ENCODE measurements at regions not wholly inside any gene's neighbourhood (a gene's known extent, or its start where the extent isn't known, plus 50 kb on each side); places are given as distances from the start of the nearest gene placed in this dataset.

DNA sequence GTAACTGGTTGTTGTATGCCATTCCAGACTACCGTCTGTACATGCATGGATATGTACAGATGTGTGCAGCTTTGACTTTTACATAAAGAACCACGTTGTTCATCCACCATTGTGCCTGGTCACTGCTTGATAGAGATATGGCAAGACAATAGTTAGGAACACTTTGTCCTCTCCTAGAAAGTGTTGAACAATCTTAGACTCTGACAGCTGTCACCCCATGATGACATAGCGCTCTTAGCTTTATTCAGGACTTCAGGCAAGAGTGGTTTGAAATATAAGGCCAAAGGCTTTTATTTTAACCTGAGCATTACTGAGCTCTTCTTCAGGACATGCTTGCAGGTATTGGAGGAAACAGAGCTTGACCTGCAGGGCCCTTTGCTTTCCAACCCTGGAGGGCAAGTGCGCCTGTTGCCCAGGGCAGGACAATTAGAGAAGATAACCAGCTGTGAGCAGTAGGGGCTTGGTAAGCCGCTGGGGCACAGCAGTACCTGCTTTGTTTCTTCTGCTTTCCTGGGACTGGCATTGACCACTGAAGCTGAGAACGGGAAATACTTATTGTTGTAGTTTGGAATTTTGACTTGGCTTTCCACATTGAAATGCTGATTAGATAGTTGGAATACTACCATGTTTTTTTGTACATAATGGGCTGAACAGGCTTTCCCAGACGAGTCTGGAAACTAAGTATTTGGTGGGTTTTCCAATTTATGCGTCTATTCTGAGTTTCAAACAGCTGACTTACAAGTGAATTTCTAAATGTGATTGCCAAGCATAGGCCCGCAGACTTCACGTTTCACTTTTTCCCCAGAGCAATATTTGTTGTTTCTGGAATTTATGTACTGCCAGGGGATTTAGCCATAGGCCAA is 51.1 kb downstream of the GARRE1 start:
- Histone ChIP-seq H3K4me1 (ENCODE audit: control insufficient read depth, insufficient read depth, low read length, poor library complexity, severe bottlenecking) (no peaks in the 10 kb centered on the region), H3K9me3 (ENCODE audit: control insufficient read depth, low read length) (no peaks in the 10 kb centered on the region), H3K27ac (ENCODE audit: low read depth, low read length, severe bottlenecking) (no peak overlapping the region), H3K36me3 (ENCODE audit: control insufficient read depth, insufficient read depth, low read length) (peaks cover 59% of the 10 kb centered on the region), H3K4me3 (ENCODE audit: extremely low read depth, insufficient read depth, low read length, poor library complexity, severe bottlenecking) (no peak overlapping the region)
- WGBS, 2 experiments (ENCODE audit: insufficient coverage in 2 of 2) = 83 to 87% methylated on average over 7 to 10 of the region's 10 CpGs

DNA sequence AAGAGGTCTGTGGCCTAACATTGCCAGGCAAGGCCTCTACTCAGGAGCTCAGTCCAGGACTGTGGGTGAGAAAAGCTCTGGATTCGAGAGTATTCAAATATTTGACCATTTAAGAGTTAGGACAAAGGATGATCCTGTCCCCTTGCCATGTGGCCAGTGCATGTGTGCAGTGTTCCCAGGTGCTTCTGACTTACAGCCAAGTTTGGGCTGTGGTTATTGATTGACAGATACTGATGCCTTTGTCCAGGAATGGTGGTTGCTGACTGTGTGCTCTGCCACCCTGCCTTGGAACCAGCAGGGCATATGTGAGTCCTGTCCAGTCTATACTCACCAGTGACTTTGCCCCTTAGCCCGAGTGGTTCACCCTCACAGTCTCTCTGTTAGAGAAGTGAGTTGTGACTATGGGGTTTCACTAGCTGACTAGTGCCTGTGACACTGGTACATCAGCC is 51.9 kb downstream of the GARRE1 start:
- no peak overlapping the region for H3K27ac ChIP-seq (ENCODE audit: low read depth, low read length, severe bottlenecking)
- peaks cover 51% of the 10 kb centered on the region for H3K36me3 ChIP-seq (ENCODE audit: control insufficient read depth, insufficient read depth, low read length)
- H3K4me1 ChIP-seq (ENCODE audit: control insufficient read depth, insufficient read depth, low read length, poor library complexity, severe bottlenecking) = no peaks in the 10 kb centered on the region
- H3K9me3 ChIP-seq (ENCODE audit: control insufficient read depth, low read length) = no peaks in the 10 kb centered on the region
- no peak overlapping the region for H3K4me3 ChIP-seq (ENCODE audit: extremely low read depth, insufficient read depth, low read length, poor library complexity, severe bottlenecking)
- 80 to 90% methylated on average over 1 of the region's 2 CpGs for WGBS, 2 experiments (ENCODE audit: insufficient coverage in 2 of 2)

DNA sequence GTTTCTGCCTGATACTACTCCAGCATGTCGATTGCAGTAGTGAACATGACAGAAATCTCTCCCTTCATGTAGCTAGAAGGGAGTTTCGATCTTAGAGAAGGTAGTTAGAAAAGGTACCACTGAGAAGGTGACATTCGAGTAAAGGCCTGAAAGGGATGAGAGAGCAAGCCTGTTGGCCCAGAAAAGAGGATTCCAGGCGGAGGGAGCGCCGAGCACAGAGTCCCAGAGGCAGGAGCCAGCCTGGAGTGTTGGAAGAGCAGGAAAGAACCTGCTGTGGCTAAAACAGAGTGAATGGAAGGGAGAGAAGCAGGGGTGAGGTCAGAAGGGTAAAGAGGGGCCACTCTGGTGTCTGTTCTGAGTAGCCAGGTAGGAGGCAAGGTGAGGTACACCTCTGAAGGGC is 52.5 kb downstream of the GARRE1 start:
- Histone ChIP-seq H3K4me3 (ENCODE audit: extremely low read depth, insufficient read depth, low read length, poor library complexity, severe bottlenecking) (no peak overlapping the region), H3K9me3 (ENCODE audit: control insufficient read depth, low read length) (no peaks in the 10 kb centered on the region), H3K27ac (ENCODE audit: low read depth, low read length, severe bottlenecking) (no peak overlapping the region), H3K36me3 (ENCODE audit: control insufficient read depth, insufficient read depth, low read length) (peaks cover 46% of the 10 kb centered on the region), H3K4me1 (ENCODE audit: control insufficient read depth, insufficient read depth, low read length, poor library complexity, severe bottlenecking) (no peaks in the 10 kb centered on the region)
- 95% methylated on average over 5 to 6 of the region's 6 CpGs for WGBS, 2 experiments (ENCODE audit: insufficient coverage in 2 of 2)

DNA sequence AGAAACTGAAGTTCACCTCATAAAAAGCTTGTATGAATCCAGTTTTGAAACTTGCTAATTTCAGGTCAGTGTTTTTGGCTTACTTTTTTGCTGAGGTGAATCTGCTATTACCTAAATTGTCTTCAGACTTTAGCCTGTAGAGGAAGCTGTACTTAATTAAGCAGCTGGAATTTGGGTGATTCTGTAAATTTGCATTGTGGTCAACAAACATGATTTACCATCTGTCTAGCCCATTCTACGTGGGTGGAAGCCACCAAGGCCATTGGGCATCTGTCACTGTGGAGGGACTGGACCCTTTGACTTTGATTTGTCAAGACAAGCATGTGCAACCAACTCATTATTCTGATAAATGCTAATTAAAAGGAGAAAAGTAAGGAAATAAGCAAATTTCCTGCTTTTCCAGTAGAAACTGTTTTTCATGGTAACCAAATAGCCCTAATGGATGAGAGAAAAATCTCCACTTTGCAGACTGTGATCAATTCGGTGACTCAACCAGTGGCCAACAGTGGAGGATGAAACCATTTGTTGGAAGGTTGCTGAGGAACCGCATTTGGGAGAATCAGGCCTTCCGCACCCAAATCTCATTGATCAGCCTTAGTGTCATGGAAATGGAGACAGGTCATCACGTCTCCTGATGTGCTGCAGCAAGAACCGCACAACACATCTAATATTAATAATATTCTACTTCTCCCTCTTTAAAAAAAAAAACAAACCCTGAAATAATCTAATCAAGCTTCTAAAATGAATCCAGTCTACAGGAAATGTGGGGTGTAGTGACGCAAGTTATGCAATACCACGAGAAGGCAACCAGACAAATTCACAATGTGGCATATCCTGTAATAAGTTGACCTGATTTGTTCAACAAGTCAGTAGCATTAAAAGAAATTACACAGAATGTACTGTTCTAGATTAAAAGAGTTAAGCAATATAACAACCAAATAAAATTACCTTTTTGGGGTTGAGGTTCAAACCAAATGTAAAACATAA is 54.3 kb downstream of the GARRE1 start:
- no peaks in the 10 kb centered on the region for H3K4me1 ChIP-seq (ENCODE audit: control insufficient read depth, insufficient read depth, low read length, poor library complexity, severe bottlenecking)
- 100% methylated on average over 1 to 6 of the region's 8 CpGs for WGBS, 2 experiments (ENCODE audit: insufficient coverage in 2 of 2)
- no peak overlapping the region for H3K27ac ChIP-seq (ENCODE audit: low read depth, low read length, severe bottlenecking)
- no peaks in the 10 kb centered on the region for H3K9me3 ChIP-seq (ENCODE audit: control insufficient read depth, low read length)
- H3K36me3 ChIP-seq (ENCODE audit: control insufficient read depth, insufficient read depth, low read length) = peaks cover 38% of the 10 kb centered on the region
- no peak overlapping the region for H3K4me3 ChIP-seq (ENCODE audit: extremely low read depth, insufficient read depth, low read length, poor library complexity, severe bottlenecking)

DNA sequence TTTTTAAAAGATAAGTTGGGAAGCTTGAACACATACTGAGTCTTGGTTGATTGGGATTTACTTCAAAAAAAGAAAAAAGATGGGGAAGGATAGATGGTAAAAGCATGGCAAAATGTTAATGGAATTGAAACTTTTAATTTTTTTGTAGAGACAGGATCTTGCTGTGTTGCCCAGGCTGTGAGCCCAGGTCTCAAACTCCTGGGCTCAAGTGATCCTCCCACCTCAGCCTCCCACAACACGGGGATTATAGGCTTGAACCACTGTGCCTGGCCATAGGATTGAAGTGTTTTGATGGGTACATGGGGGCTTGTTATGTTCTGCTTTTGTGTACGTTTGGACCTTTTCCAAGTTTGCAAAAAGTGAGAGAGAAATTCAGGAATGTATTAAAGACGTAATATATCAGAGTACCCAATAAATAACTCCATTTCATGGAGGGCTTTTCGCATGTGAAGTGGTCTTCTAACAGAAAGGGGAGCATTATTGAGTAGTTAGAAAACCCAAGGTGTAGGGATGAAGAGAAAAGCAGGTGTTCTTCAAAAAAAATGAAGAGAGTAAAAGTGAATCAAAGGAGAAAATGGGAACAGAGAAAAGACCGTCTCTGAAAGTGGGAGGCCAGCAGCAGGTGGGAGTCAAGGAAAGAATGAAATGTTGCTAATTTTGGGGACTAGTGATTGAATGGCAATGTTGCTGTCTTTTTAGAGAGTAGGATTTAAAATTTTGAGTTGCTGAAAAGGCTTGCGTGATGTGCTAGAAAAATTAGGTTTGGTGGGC is 55.2 kb downstream of the GARRE1 start:
- no peak overlapping the region for H3K4me3 ChIP-seq (ENCODE audit: extremely low read depth, insufficient read depth, low read length, poor library complexity, severe bottlenecking)
- H3K4me1 ChIP-seq (ENCODE audit: control insufficient read depth, insufficient read depth, low read length, poor library complexity, severe bottlenecking) = no peaks in the 10 kb centered on the region
- peaks cover 33% of the 10 kb centered on the region for H3K36me3 ChIP-seq (ENCODE audit: control insufficient read depth, insufficient read depth, low read length)
- H3K27ac ChIP-seq (ENCODE audit: low read depth, low read length, severe bottlenecking) = no peak overlapping the region
- H3K9me3 ChIP-seq (ENCODE audit: control insufficient read depth, low read length) = no peaks in the 10 kb centered on the region
- WGBS, 2 experiments (ENCODE audit: insufficient coverage in 2 of 2) = 83 to 98% methylated on average over 2 to 4 of the region's 6 CpGs

DNA sequence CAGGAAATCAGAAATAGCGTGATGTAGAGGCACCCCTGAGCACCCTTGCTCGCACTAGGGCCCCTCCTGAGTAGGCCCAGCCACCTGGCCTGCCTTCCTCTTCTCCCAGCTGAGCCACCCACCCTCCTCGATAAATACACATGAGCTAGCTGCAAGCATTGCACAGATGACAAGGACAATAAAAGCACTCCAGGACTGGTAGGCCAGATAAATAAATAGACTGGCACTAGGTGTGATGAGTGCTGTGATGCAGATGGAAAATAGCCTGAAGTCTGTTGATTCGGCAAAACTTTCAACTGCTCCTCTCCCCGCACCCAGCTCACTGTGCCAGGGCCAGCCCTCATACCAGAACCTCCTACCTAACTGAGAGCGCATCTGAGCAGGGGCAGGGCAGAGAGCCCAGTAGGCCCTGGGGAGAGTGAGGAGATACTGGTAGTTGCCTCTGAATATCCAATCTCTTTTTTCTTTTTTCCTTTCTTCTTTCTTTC is 54.5 kb upstream of the GPI start:
- no peaks in the 10 kb centered on the region for H3K4me1 ChIP-seq (ENCODE audit: control insufficient read depth, insufficient read depth, low read length, poor library complexity, severe bottlenecking)
- no peak overlapping the region for H3K27ac ChIP-seq (ENCODE audit: low read depth, low read length, severe bottlenecking)
- H3K9me3 ChIP-seq (ENCODE audit: control insufficient read depth, low read length) = no peaks in the 10 kb centered on the region
- peaks cover 29% of the 10 kb centered on the region for H3K36me3 ChIP-seq (ENCODE audit: control insufficient read depth, insufficient read depth, low read length)
- no peak overlapping the region for H3K4me3 ChIP-seq (ENCODE audit: extremely low read depth, insufficient read depth, low read length, poor library complexity, severe bottlenecking)
- WGBS, 2 experiments (ENCODE audit: insufficient coverage in 2 of 2) = 100% methylated on average over 1 to 4 of the region's 6 CpGs

DNA sequence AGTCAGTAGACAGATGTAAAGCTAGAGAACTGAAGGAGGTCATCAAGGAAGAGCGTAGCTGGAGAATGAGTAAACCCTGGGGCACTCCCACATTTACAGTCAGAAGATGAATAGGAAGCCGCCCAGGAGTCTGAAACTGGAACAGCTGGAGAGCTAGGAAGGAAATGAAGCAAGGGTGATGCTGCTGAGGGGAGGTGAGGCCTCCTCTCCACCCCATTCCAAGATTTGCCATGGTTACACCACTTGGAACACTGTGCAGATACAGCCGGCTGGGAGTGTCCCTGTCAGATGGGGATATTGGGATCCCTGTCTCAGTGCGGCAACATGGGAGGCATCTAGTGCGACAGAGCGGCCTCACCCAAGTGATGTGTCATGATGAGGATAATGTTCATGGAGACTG is 51.8 kb upstream of the GPI start:
- H3K4me1 ChIP-seq (ENCODE audit: control insufficient read depth, insufficient read depth, low read length, poor library complexity, severe bottlenecking) = peaks cover 10% of the 10 kb centered on the region
- no peaks in the 10 kb centered on the region for H3K9me3 ChIP-seq (ENCODE audit: control insufficient read depth, low read length)
- H3K36me3 ChIP-seq (ENCODE audit: control insufficient read depth, insufficient read depth, low read length) = peaks cover 17% of the 10 kb centered on the region
- no peak overlapping the region for H3K4me3 ChIP-seq (ENCODE audit: extremely low read depth, insufficient read depth, low read length, poor library complexity, severe bottlenecking)
- WGBS, 2 experiments (ENCODE audit: insufficient coverage in 2 of 2) = 100% methylated on average over 1 to 4 of the region's 6 CpGs
- H3K27ac ChIP-seq (ENCODE audit: low read depth, low read length, severe bottlenecking) = no peak overlapping the region

DNA sequence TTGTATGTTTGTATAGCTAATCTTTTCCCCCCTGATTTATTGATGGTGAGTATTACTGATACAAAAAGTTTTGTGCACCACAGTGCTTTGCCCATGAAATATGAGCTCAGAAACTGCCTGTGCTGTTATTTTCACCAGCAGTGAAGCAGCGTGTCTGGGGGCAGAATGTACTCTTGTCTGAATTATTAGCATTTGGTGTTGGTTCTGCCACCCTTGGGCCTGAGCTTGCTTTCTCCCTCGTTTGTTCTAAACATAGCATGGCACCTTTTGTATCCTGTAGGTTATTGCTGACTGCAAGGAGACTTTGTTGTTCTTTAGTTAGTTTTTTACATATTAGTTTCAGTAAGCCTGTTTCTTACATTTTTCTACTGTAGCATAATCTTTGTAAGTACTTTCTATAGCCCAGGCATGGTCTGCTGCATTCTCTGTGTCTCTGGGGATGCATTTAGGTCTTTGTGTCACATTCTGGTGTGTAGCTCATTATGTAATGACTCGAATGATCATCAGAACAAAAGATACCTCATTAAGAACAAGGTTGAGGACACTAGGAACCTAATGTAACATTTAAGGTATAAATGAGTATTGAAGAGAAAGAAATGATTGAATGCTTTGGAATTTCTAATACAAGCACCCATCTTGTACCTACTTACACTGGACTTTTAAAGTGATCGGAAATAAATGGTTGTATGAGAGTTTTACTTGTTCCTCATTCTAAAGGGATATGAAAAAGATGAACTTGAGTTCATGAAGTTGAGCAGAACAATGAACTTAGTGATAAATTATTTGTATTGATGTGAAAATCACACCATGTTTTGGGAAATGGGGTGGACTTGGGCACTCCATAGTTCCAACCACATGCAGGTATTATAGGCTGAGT is 50.3 kb upstream of the GPI start:
- Histone ChIP-seq H3K27ac (ENCODE audit: low read depth, low read length, severe bottlenecking) (no peak overlapping the region), H3K4me3 (ENCODE audit: extremely low read depth, insufficient read depth, low read length, poor library complexity, severe bottlenecking) (no peak overlapping the region), H3K4me1 (ENCODE audit: control insufficient read depth, insufficient read depth, low read length, poor library complexity, severe bottlenecking) (peaks cover 13% of the 10 kb centered on the region), H3K9me3 (ENCODE audit: control insufficient read depth, low read length) (no peaks in the 10 kb centered on the region), H3K36me3 (ENCODE audit: control insufficient read depth, insufficient read depth, low read length) (peaks cover 5% of the 10 kb centered on the region)
- WGBS, 2 experiments (ENCODE audit: insufficient coverage in 2 of 2) = 86 to 94% methylated on average over 1 to 2 of the region's 4 CpGs

Measured in mesodermal cell (in vitro differentiated cells).